ENCODE measurements at regions not wholly inside any gene's neighbourhood (a gene's known extent, or its start where the extent isn't known, plus 50 kb on each side); places are given as distances from the start of the nearest gene placed in this dataset.

DNA sequence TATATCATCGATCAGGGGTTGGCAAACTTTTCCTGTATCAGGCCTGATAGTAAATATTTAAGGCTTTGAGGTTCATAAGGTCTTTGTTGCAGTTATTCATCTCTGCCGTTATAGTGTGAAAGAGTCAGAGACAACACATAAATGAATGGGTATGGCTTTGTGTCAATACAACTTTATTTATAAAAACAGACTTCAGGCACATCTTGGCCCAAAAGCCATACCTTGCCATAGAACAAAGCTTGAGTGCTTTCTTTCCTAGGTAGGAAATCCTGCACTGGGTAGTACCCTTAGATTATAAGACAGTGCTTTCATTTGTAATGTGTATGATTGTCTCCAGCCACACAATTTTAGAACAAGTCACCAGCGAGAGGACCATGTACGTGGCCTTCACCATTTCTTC, 58.9 kb upstream of the MAGI1 start:
- TF ChIP-seq, protein P1, sequence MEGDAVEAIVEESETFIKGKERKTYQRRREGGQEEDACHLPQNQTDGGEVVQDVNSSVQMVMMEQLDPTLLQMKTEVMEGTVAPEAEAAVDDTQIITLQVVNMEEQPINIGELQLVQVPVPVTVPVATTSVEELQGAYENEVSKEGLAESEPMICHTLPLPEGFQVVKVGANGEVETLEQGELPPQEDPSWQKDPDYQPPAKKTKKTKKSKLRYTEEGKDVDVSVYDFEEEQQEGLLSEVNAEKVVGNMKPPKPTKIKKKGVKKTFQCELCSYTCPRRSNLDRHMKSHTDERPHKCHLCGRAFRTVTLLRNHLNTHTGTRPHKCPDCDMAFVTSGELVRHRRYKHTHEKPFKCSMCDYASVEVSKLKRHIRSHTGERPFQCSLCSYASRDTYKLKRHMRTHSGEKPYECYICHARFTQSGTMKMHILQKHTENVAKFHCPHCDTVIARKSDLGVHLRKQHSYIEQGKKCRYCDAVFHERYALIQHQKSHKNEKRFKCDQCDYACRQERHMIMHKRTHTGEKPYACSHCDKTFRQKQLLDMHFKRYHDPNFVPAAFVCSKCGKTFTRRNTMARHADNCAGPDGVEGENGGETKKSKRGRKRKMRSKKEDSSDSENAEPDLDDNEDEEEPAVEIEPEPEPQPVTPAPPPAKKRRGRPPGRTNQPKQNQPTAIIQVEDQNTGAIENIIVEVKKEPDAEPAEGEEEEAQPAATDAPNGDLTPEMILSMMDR (IDR thresholded peaks at IDR 0.05): no peak
- TF ChIP-seq POLR2A (IDR thresholded peaks at IDR 0.05): no peak

All from tibial nerve (tissue), 3 donors.